ENCODE measurements at regions not wholly inside any gene's neighbourhood (a gene's known extent, or its start where the extent isn't known, plus 50 kb on each side); places are given as distances from the start of the nearest gene placed in this dataset.
A peak's percentile ranks its signal among the peaks of the same experiment; 100 is the strongest.

- TF ChIP-seq TEAD4 (IDR thresholded peaks at IDR 0.05; ENCODE audit: low read length) (peak; percentile 32; the same call in 1 of the 2 replicates), TEAD4 (CRISPR knock-in tag; IDR thresholded peaks at IDR 0.05; ENCODE audit: borderline replicate concordance) (no peak)
These were observed 120.5 kb upstream of the CXCR4 start (continued) for GRCh38 chr2:136238286-136239078.

GRCh38 chr2:136236019-136236418 lies 118.1 kb upstream of the CXCR4 start:
- FAIRE-seq (no peak), DNase-seq (ENCODE audit: extremely low read depth in 1 of 4, low spot score in 3 of 4) (no peak), ATAC-seq (no peak)
- Histone ChIP-seq H3K79me2 (ENCODE audit: control insufficient read depth, insufficient read depth, low read length) (no peaks in the 10 kb centered on the region), H4K20me1 (replicated peaks; ENCODE audit: control insufficient read depth, insufficient read depth, low read length) (no peaks in the 10 kb centered on the region), H3K27me3 (ENCODE audit: control insufficient read depth in 2 of 2, insufficient read depth in 2 of 2, low read length in 2 of 2) (peaks cover 0 to 18% of the 10 kb centered on the region in 2 experiments; a peak in 2 of 5 replicates), H3K4me2 (ENCODE audit: insufficient read depth, low read length) (no peak overlapping the region), H3K9ac (ENCODE audit: insufficient read depth in 1 of 2, low read depth in 2 of 2, low read length in 2 of 2) (no peak overlapping the region), H3K36me3 (ENCODE audit: control insufficient read depth, insufficient read depth, low read length) (no peaks in the 10 kb centered on the region), H3K4me3 (no peak overlapping the region), H3K27ac (ENCODE audit: extremely low read depth, low read depth, low read length) (no peak overlapping the region), H3K9me1 (ENCODE audit: control insufficient read depth, insufficient read depth, low read length) (no peaks in the 10 kb centered on the region), H3K4me1 (replicated peaks in 1 of 2; ENCODE audit: control insufficient read depth in 2 of 2, insufficient read depth in 2 of 2, low read length in 2 of 2) (no peaks in the 10 kb centered on the region; a peak in 1 of 5 replicates), H2AFZ (ENCODE audit: low read depth, low read length) (no peak overlapping the region), H3K9me3 (replicated peaks; ENCODE audit: control insufficient read depth, insufficient read depth, low read depth, low read length) (no peaks in the 10 kb centered on the region)
- 0% methylated on average over 4 of the region's 4 CpGs for WGBS (ENCODE audit: insufficient coverage, low coverage, missing lambda C conversion rate)
- TF ChIP-seq MTA1 (IDR thresholded peaks at IDR 0.05; ENCODE audit: borderline replicate concordance) (no peak), FOSL1 (tag; conservative IDR thresholded peaks at IDR 0.05) (peak; percentile 33; the same call in 1 of the 2 replicates)
- intact Hi-C loops (cut with micrococcal nuclease): no loop called here
- BruUV-seq (replicated peaks): no TSS peak
- in situ Hi-C loops (cut with MboI): no loop called here
- POLR2A ChIA-PET: no interaction called here
- CTCF ChIA-PET (ENCODE audit: low intra/inter-chr PET ratio): no interaction called here
